Ishikawa (cell line): ENCODE measurements at regions not wholly inside any gene's neighbourhood (a gene's known extent, or its start where the extent isn't known, plus 50 kb on each side); places are given as distances from the start of the nearest gene placed in this dataset.

Experiments used
- CEBPB ChIP-seq: IDR thresholded peaks from 2 replicates; pipeline ENCODE4 v1.6.1; 2012
- CREB1 ChIP-seq: IDR thresholded peaks from 2 replicates; pipeline ENCODE4 v1.6.1; 2012; ENCODE audit warnings: low read depth
- EGR1 ChIP-seq: IDR thresholded peaks from 2 replicates; pipeline ENCODE4 v1.6.1; 2012
- EP300 ChIP-seq: IDR thresholded peaks from 2 replicates; pipeline ENCODE4 v1.6.1; 2012; ENCODE audit warnings: borderline replicate concordance
- FOXM1 ChIP-seq: IDR thresholded peaks from 2 replicates; pipeline ENCODE4 v1.6.1; 2012; ENCODE audit warnings: low read depth, borderline replicate concordance
- MAX ChIP-seq: IDR thresholded peaks from 2 replicates; pipeline ENCODE4 v1.6.1; 2012
- NFIC ChIP-seq: IDR thresholded peaks from 2 replicates; pipeline ENCODE4 v1.6.1; 2012
- RAD21 ChIP-seq: IDR thresholded peaks from 2 replicates; pipeline ENCODE4 v1.6.1; 2012; ENCODE audit warnings: low read depth
- REST ChIP-seq: IDR thresholded peaks from 2 replicates; pipeline ENCODE4 v1.6.1; 2012; ENCODE audit warnings: low read depth, mild to moderate bottlenecking
- TAF1 ChIP-seq: IDR thresholded peaks from 2 replicates; pipeline ENCODE4 v1.6.1; 2012; ENCODE audit warnings: low read depth, mild to moderate bottlenecking
- TCF12 ChIP-seq: IDR thresholded peaks from 2 replicates; pipeline ENCODE4 v1.6.1; 2012; ENCODE audit warnings: low read depth
- TEAD4 ChIP-seq: IDR thresholded peaks from 2 replicates; pipeline ENCODE4 v1.6.1; 2012
- USF1 ChIP-seq: IDR thresholded peaks from 2 replicates; pipeline ENCODE4 v1.6.1; 2012
- YY1 ChIP-seq: IDR thresholded peaks from 2 replicates; pipeline ENCODE4 v1.6.1; 2012; ENCODE audit warnings: low read depth
- ZBTB7A ChIP-seq: IDR thresholded peaks from 2 replicates; pipeline ENCODE4 v1.6.1; 2012; ENCODE audit warnings: low read depth

GRCh38 chr4:171599628-171600027 lies 213.6 kb upstream of the GALNTL6 start:
- TF ChIP-seq CEBPB (no peak), TEAD4 (no peak), EP300 (no peak), TAF1 (no peak), RAD21 (no peak), ZBTB7A (no peak), EGR1 (no peak), MAX (no peak), FOXM1 (no peak)

- TF ChIP-seq CREB1: no peak
- TF ChIP-seq REST: no peak
- no peak for TF ChIP-seq RAD21
- TF ChIP-seq ZBTB7A: no peak
- no peak for TF ChIP-seq MAX
- TF ChIP-seq FOXM1: no peak
- no peak for TF ChIP-seq NFIC
- TF ChIP-seq USF1: no peak
Measured at GRCh38 chr4:171594293-171594692, 218.9 kb upstream of the GALNTL6 start.

GRCh38 chr4:171590716-171591115 lies 222.5 kb upstream of the GALNTL6 start:
- TF ChIP-seq FOXM1 (no peak), EP300 (no peak), ZBTB7A (no peak), TCF12 (no peak), YY1 (no peak), USF1 (no peak), CREB1 (no peak), NFIC (no peak), CEBPB (no peak), TAF1 (no peak), EGR1 (no peak), REST (no peak), RAD21 (no peak), TEAD4 (no peak), MAX (no peak)

- TF ChIP-seq FOXM1 (no peak), YY1 (no peak), CREB1 (no peak), CEBPB (no peak), TAF1 (no peak), USF1 (no peak), ZBTB7A (no peak), EP300 (no peak), TEAD4 (no peak), RAD21 (no peak), EGR1 (no peak), MAX (no peak), TCF12 (no peak), NFIC (no peak), REST (no peak)
Measured at GRCh38 chr4:171588764-171589163, 224.4 kb upstream of the GALNTL6 start.
